ENCODE measurements at regions not wholly inside any gene's neighbourhood (a gene's known extent, or its start where the extent isn't known, plus 50 kb on each side); places are given as distances from the start of the nearest gene placed in this dataset.

- TF ChIP-seq CTCF (IDR thresholded peaks at IDR 0.05; ENCODE audit: low read depth, low read length, missing control alignments): no peak
- no peak overlapping the region for H3K4me3 ChIP-seq (ENCODE audit: low read depth, low read length)
- no peaks in the 10 kb centered on the region for H3K27me3 ChIP-seq (replicated peaks)
- in situ Hi-C loops (cut with HindIII; ENCODE audit: low pct_ligation_motif_present, low sequenced_read_pairs): no loop called here
- no peak overlapping the region for H3K27ac ChIP-seq
- no peaks in the 10 kb centered on the region for H3K36me3 ChIP-seq (replicated peaks)
- no peak for DNase-seq
Observed at GRCh38 chr4:187183826-187184225, 460.2 kb upstream of the FAT1 start.

- in situ Hi-C loops (cut with HindIII; ENCODE audit: low pct_ligation_motif_present, low sequenced_read_pairs): no loop called here
- DNase-seq: no peak
- no peak overlapping the region for H3K27ac ChIP-seq
- TF ChIP-seq CTCF (IDR thresholded peaks at IDR 0.05; ENCODE audit: low read depth, low read length, missing control alignments): no peak
- H3K4me3 ChIP-seq (ENCODE audit: low read depth, low read length): no peak overlapping the region
- no peaks in the 10 kb centered on the region for H3K27me3 ChIP-seq (replicated peaks)
- H3K36me3 ChIP-seq (replicated peaks): no peaks in the 10 kb centered on the region
Observed at GRCh38 chr4:187184508-187184907, 460.9 kb upstream of the FAT1 start.

- Histone ChIP-seq H3K36me3 (replicated peaks) (no peaks in the 10 kb centered on the region), H3K27ac (no peak overlapping the region), H3K4me3 (ENCODE audit: low read depth, low read length) (no peak overlapping the region), H3K27me3 (replicated peaks) (no peaks in the 10 kb centered on the region)
- in situ Hi-C loops (cut with HindIII; ENCODE audit: low pct_ligation_motif_present, low sequenced_read_pairs): no loop called here
- no peak for DNase-seq
- TF ChIP-seq CTCF (IDR thresholded peaks at IDR 0.05; ENCODE audit: low read depth, low read length, missing control alignments): no peak
Observed at GRCh38 chr4:187188118-187188517, 464.5 kb upstream of the FAT1 start.

- no peak overlapping the region for H3K27ac ChIP-seq
- no peaks in the 10 kb centered on the region for H3K36me3 ChIP-seq (replicated peaks)
- in situ Hi-C loops (cut with HindIII; ENCODE audit: low pct_ligation_motif_present, low sequenced_read_pairs): no loop called here
- no peak for DNase-seq
- no peak for TF ChIP-seq CTCF (IDR thresholded peaks at IDR 0.05; ENCODE audit: low read depth, low read length, missing control alignments)
- no peaks in the 10 kb centered on the region for H3K27me3 ChIP-seq (replicated peaks)
- no peak overlapping the region for H3K4me3 ChIP-seq (ENCODE audit: low read depth, low read length)
Observed at GRCh38 chr4:187188741-187189140, 465.1 kb upstream of the FAT1 start.

- no peak for TF ChIP-seq CTCF (IDR thresholded peaks at IDR 0.05; ENCODE audit: low read depth, low read length, missing control alignments)
- Histone ChIP-seq H3K27me3 (replicated peaks) (no peaks in the 10 kb centered on the region), H3K4me3 (ENCODE audit: low read depth, low read length) (no peak overlapping the region), H3K36me3 (replicated peaks) (no peaks in the 10 kb centered on the region), H3K27ac (no peak overlapping the region)
- in situ Hi-C loops (cut with HindIII; ENCODE audit: low pct_ligation_motif_present, low sequenced_read_pairs): no loop called here
- DNase-seq: no peak
Observed at GRCh38 chr4:187190390-187190789, 466.7 kb upstream of the FAT1 start.

GRCh38 chr4:187191676-187192075 lies 468.0 kb upstream of the FAT1 start:
- Histone ChIP-seq H3K4me3 (ENCODE audit: low read depth, low read length) (no peak overlapping the region), H3K27ac (no peak overlapping the region), H3K36me3 (replicated peaks) (no peaks in the 10 kb centered on the region), H3K27me3 (replicated peaks) (no peaks in the 10 kb centered on the region)
- in situ Hi-C loops (cut with HindIII; ENCODE audit: low pct_ligation_motif_present, low sequenced_read_pairs): no loop called here
- TF ChIP-seq CTCF (IDR thresholded peaks at IDR 0.05; ENCODE audit: low read depth, low read length, missing control alignments): no peak
- no peak for DNase-seq
